ENCODE measurements at regions not wholly inside any gene's neighbourhood (a gene's known extent, or its start where the extent isn't known, plus 50 kb on each side); places are given as distances from the start of the nearest gene placed in this dataset.
"Not testable (repeated sequence)": the region's sequence is repeated elsewhere in the genome, so short reads cannot be mapped to it uniquely, and the experiment has no call there.

- DNase-seq = no peak
Observed at GRCh38 chr13:107809125-107809524, 406.2 kb downstream of the LIG4 start.

GRCh38 chr13:107808389-107808788 is 406.9 kb downstream of the LIG4 start:
- DNase-seq = no peak

- DNase-seq = no peak
Observed at GRCh38 chr13:107807306-107808073, 407.8 kb downstream of the LIG4 start.

- no peak for DNase-seq
Observed at GRCh38 chr13:107806726-107807125, 408.6 kb downstream of the LIG4 start.

DNA sequence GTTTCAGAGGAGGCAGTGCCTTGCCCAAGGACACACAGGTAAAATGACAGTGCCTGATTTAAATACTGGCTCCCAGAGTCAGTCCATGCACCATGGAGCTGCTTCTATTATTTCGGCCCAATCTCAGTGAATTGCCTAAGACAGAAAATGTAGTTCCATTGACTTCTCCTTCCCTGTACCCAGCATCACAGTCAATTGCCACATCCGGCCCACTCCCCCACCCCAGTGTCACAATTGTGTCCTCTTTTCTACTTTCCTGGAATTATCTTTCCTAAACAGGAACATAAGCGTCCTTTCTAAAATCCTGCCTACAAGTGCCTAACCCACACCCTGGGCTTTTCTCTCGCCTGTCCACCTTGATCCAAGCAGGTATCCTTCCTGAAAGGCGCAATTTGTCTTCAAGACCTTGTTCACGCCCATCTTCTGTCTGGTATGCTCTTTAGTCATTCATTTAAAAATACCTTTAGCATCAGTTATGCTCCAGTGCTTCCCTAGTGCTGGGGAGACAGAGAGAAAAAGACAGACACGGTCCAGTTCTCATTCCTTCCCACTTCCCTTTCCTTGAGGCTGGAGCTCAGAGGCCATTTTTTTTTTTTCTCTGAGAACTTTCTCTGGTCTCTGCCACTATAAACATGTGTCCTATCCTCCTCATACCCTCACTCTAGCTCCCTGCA is 411.4 kb downstream of the LIG4 start:
- DNase-seq = no peak

DNA sequence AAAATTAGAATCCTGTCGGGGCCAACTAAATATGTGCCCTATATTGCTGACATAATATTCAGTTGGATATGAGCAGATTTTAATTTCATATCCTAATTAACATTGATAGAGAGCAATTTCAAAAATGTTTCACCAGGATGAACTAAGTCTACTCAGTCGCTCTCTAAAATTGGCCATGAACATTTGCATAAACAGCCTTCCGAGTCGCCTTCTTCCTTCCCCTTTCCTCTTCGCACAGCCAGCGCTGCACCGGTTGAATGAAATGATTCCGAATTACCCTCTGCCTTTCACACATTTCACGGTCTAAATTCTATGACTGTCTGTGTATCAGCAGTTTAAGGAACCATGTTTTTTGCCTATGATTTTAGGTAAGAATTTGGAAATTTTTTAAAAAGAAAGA is 413.7 kb downstream of the LIG4 start:
- DNase-seq = no peak

DNA sequence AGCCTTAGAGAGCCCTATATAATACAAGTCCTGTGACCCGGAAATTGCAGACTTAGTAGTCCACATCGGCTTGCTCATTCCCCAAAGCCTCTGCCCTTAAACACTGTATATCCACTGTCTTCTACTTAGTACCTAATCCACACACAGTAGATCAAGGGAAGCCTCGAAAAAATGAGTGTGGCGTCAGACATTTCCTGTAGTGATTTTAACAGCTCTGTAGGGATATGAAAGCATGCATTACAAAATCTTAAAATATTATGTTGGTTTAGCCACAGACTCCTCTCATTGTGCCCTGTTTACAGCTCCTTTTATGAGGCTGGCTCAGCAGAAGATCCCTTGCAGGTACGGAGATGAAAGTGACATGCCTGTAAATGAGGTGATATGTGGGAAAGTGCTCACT is 416.3 kb downstream of the LIG4 start:
- no peak for DNase-seq

GRCh38 chr13:107790397-107790796 is 424.9 kb downstream of the LIG4 start:
- no peak for DNase-seq

DNA sequence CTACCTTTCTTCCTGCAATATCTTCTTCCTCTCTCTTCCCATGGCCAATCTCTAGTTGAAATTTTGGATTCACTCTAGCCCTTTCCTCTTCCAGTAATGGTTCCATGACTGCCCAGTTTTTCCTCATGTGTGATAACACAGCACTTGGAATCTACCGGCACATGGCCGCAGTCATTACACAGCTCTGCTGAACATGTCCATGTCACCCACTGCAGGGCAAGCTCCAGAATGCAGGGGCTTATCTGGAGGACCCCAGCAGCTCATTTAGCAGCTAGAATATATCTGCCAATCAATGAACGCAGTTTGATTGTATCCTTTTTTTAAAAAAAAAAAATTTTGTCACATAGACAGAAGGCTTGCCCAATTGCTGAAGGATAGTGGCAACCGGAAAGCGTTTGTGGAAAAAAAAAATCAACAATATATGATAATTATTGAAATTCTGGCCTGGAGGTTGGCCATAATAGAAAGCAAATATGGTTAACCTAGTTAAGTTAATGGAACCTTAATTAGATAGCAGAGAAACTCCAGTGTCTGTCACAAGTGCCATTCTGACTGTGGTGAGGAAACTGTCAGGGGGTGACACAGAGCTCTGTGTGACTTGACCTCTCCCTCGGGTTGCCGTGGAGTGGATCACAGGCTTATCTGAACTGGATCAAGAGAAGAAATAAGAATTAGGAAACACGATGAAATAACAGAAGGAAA is 426.7 kb downstream of the LIG4 start:
- no peak for DNase-seq

- not testable (repeated sequence) for DNase-seq
Observed at GRCh38 chr13:107782646-107783045, 432.7 kb downstream of the LIG4 start.

DNA sequence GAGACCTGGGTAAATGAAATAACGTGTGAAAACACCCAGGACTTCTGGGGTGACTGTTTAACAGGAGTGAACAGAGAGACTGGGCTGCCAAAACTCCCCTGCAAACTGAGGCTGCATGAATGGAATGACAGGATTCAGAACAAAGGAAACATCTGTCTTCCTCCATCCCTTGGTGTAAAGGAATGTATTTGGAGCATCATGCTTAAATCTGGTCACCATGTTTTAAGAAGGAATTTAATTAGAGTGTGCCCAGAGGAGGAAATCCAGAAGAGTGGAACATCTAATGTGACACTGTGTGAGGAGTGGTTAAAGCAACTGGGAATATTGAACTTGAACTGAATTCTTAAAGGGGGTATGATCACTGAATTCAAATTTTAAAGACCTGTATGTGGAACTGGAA is 437.2 kb downstream of the LIG4 start:
- no peak for DNase-seq

DNA sequence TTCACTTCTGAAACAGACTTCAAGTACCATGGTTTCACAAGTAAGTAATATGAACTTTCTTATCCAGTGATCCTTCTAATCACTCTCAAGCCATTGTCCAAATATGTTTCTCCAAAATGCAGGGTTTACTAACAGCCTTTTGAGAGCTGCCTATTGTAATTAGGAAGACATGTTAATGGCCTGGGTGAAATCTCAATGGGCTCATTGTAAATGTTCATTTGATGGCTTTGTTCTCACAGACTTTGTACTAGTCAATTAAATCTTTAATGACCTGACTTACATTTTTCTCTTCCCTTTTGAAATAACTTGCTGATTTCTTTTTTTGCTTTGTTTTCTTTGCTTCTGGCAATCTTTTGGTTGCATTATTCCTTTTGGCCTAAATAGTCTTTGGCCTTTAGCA is 444.8 kb downstream of the LIG4 start:
- DNase-seq = no peak

GRCh38 chr13:107767119-107767518 is 448.2 kb downstream of the LIG4 start:
- DNase-seq = no peak

- no peak for DNase-seq
Observed at GRCh38 chr13:107765724-107766401, 449.5 kb downstream of the LIG4 start.

GRCh38 chr13:107764046-107764445 is 451.3 kb downstream of the LIG4 start:
- DNase-seq = no peak

- DNase-seq = no peak
Observed at GRCh38 chr13:107753748-107754147, 461.6 kb downstream of the LIG4 start.

DNA sequence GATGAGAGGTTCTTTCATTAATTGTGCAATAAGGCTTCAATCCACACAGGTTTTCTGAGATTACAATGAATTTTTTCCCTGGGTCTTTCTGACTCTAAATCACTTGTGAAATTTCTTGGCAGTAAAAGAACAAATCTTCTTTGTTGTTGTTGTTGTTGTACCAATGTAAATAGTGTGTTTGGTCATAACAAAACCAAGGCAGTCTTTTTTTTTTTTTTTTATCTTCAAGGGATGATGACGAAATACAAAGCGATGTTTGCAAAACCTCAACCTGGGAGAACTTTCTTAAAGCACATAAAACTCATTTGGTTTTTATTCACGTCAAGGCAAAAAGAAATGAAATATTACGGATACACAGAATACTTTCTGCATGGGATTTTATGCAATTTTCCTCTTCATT is 462.0 kb downstream of the LIG4 start:
- DNase-seq = no peak

GRCh38 chr13:107743983-107744382 is 471.4 kb downstream of the LIG4 start:
- peak; percentile 17 for DNase-seq

GRCh38 chr13:107743526-107743925 is 471.8 kb downstream of the LIG4 start:
- no peak for DNase-seq

DNA sequence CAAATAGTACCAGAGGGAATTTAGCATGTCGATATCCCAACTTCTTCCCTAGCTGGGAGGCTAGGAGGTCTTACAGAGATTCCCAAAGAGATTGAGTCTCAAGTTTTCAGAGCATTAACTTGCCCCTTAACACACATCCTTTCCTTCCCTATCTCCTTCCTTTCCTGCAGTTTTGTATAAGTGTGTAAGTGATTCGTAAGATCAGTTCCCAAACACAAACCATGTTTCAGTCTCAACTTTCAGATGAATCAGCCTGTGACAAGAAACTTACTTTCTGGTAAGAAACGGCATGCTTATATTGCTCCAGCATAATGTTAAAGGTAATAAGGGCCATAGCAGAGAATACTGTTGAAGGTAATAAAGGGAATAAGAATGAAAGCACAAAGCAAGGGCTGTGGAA is 472.2 kb downstream of the LIG4 start:
- DNase-seq = no peak

- DNase-seq = no peak
Observed at GRCh38 chr13:107742544-107742943, 472.8 kb downstream of the LIG4 start.

DNA sequence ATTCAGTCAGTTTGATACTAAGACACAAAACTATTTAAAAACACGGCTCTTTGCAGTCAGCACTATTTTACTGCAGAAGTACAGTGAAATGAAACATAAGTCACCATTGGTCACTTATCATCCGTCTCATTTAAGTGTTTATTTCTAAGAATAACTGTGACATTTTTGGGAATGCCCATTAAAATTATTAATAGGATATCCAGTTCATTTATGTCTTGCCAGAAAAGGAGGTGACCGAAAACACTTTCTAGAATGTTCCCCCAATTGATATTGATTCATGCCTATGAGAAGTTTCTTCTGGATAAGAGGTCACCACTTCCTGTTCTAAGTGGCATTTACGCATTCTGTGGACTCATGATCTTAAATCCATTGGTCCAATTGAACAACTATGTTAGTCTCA is 477.3 kb downstream of the LIG4 start:
- no peak for DNase-seq

GRCh38 chr13:107736731-107737130 is 478.6 kb downstream of the LIG4 start:
- DNase-seq = no peak
